Nephron (organoid): ENCODE measurements at regions not wholly inside any gene's neighbourhood (a gene's known extent, or its start where the extent isn't known, plus 50 kb on each side); places are given as distances from the start of the nearest gene placed in this dataset.

Experiments used
- H3K27ac Mint-ChIP-seq, 3 experiments: 2 replicates each; pipeline ENCODE4 v1.8.0; 2020; ENCODE audit warnings: mixed read lengths in 3 of 3, mild to moderate bottlenecking in 2 of 3, moderate library complexity in 1 of 3
- H3K27me3 Mint-ChIP-seq: 2 replicates; pipeline ENCODE4 v1.8.0; 2021; ENCODE audit warnings: low read depth, mild to moderate bottlenecking, moderate library complexity, mixed read lengths
- H3K36me3 Mint-ChIP-seq: 2 replicates; pipeline ENCODE4 v1.8.0; 2020; ENCODE audit warnings: low read depth, mixed read lengths
- H3K4me1 Mint-ChIP-seq: 2 replicates; pipeline ENCODE4 v1.8.0; 2020; ENCODE audit warnings: mixed read lengths
- H3K4me3 Mint-ChIP-seq, 3 experiments: 2 replicates each; pipeline ENCODE4 v1.8.0; 2020; ENCODE audit warnings: mild to moderate bottlenecking in 3 of 3, mixed read lengths in 3 of 3, moderate library complexity in 2 of 3
- H3K9me3 Mint-ChIP-seq: 2 replicates; pipeline ENCODE4 v1.8.0; 2020; ENCODE audit warnings: mixed read lengths
- TF ChIP-seq, protein P1 (sequence below), 3 experiments: fragments of 200-600 bp; sonication (generic); IDR thresholded peaks; one replicate each; pipeline ENCODE4 v1.5.0; 2021; ENCODE audit warnings: antibody characterized with exemption in 3 of 3; ENCODE audit not compliant: unreplicated experiment in 3 of 3

DNA sequence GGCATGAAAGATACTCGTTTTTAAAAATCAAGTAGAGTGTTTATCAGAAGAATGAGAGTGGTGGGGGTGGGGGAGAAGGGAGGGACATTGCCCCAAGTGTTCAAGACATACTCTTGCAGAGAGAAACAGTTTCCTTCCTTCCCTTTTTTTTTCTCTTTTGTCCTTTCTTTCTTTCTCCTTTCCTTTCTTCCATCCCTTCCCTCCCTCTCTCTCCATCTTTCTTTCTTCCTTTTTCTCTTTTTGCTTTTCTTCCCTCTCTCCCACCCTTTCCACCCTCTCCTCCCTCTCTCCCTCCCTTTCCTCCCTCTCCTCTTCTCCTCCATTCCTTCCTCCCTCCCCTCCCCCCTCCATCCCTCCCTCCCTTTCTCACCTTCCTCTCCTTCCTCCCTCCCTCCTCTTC lies 478.3 kb upstream of the EDIL3 start:
- H3K4me3 Mint-ChIP-seq: no peak overlapping the region
- no peaks in the 10 kb centered on the region for H3K9me3 Mint-ChIP-seq
- H3K36me3 Mint-ChIP-seq: no peaks in the 10 kb centered on the region
- H3K27me3 Mint-ChIP-seq: no peaks in the 10 kb centered on the region
- no peaks in the 10 kb centered on the region for H3K4me1 Mint-ChIP-seq
- TF ChIP-seq, protein P1, sequence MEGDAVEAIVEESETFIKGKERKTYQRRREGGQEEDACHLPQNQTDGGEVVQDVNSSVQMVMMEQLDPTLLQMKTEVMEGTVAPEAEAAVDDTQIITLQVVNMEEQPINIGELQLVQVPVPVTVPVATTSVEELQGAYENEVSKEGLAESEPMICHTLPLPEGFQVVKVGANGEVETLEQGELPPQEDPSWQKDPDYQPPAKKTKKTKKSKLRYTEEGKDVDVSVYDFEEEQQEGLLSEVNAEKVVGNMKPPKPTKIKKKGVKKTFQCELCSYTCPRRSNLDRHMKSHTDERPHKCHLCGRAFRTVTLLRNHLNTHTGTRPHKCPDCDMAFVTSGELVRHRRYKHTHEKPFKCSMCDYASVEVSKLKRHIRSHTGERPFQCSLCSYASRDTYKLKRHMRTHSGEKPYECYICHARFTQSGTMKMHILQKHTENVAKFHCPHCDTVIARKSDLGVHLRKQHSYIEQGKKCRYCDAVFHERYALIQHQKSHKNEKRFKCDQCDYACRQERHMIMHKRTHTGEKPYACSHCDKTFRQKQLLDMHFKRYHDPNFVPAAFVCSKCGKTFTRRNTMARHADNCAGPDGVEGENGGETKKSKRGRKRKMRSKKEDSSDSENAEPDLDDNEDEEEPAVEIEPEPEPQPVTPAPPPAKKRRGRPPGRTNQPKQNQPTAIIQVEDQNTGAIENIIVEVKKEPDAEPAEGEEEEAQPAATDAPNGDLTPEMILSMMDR (IDR thresholded peaks at IDR 0.05; ENCODE audit: unreplicated experiment in 3 of 3): no peak
- H3K27ac Mint-ChIP-seq: no peak overlapping the region

DNA sequence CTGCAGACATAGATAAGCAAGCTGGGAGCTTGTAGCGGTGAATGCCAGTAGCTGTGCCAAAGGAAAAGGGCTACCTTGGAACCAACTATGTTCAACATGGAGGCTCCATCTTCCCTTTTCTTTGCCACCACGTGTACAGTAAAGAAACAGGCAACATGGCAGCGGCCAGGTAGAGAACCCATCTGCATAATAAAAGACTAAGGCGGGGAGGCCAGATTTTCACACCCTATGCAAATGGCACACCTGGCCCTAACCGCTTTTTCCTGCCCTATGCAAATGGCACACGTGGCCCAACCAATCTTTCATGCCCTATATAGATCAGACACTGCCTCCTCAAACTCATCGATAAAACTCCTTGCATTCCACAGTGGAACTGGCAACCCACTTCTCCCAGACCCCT lies 477.5 kb upstream of the EDIL3 start:
- H3K9me3 Mint-ChIP-seq: peaks cover 3% of the 10 kb centered on the region

DNA sequence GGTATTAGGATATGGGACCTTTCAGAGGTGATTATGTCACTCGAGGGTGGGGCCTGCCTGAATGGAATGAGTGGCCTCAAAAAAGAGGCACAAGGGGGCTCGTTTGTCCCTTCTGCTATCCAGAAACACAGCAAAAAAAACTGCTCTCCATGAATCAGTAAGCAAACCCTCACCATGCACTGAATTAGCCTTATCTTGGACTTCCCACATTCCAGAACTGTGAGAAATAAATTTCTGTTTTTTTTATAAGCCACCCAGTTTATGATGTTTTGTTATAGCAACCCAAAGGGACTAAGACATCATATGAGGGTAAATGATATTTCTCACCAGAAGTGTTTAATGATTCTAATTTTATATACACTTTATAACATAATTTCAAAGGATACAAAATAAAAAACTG lies 476.6 kb upstream of the EDIL3 start:
- TF ChIP-seq, protein P1 (IDR thresholded peaks at IDR 0.05; ENCODE audit: unreplicated experiment in 3 of 3): no peak
- no peak overlapping the region for H3K27ac Mint-ChIP-seq
- H3K27me3 Mint-ChIP-seq: no peaks in the 10 kb centered on the region
- no peaks in the 10 kb centered on the region for H3K36me3 Mint-ChIP-seq
- H3K4me3 Mint-ChIP-seq: no peak overlapping the region
- no peaks in the 10 kb centered on the region for H3K4me1 Mint-ChIP-seq
- H3K9me3 Mint-ChIP-seq: peaks cover 9% of the 10 kb centered on the region

More for the DNA sequence above, 477.5 kb upstream of the EDIL3 start:
- Mint-ChIP-seq H3K4me1 (no peaks in the 10 kb centered on the region), H3K27ac (no peak overlapping the region), H3K27me3 (no peaks in the 10 kb centered on the region), H3K36me3 (no peaks in the 10 kb centered on the region), H3K4me3 (no peak overlapping the region)
- TF ChIP-seq, protein P1 (IDR thresholded peaks at IDR 0.05; ENCODE audit: unreplicated experiment in 3 of 3): no peak

DNA sequence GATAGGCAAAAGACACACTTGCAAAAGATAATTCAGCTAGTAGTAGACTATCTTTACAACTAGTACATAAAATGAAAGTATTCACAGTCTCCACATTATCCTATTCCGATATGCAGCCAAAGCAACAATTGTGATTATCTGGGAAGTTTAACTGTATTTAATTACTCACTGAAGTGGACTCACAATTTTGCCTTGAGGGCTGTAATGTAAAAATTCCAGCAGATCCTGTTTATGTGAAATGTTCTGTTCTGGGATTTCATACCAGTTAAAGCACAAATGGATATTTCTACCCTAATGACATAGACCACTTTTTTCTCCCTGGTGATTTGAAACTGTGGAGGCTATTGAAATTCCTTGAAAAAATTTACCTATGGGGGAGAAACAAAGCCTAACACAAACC lies 474.4 kb upstream of the EDIL3 start:
- no peak overlapping the region for H3K4me3 Mint-ChIP-seq
- no peak overlapping the region for H3K27ac Mint-ChIP-seq
- TF ChIP-seq, protein P1 (IDR thresholded peaks at IDR 0.05; ENCODE audit: unreplicated experiment in 3 of 3): no peak
- H3K36me3 Mint-ChIP-seq: no peaks in the 10 kb centered on the region
- H3K4me1 Mint-ChIP-seq: no peaks in the 10 kb centered on the region
- no peaks in the 10 kb centered on the region for H3K27me3 Mint-ChIP-seq
- H3K9me3 Mint-ChIP-seq: peaks cover 9% of the 10 kb centered on the region

DNA sequence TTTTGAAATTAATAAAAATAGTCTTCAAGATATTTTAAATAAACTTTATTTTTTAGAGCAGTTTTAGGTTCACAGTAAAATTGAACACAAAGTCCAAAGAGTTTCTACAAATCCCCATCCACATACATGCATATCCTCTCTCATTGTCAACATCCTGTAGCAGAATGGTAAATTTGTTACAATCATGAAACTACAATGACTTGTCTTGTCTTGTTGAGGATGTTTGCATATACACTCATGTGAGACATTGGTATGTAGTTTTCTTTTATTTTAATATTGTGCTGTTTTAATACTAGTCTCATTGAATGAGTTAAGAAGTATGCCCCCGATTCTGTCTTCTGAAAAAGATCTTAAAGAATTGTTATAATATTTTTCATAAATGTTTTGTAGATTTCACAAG lies 447.0 kb upstream of the EDIL3 start:
- no peaks in the 10 kb centered on the region for H3K27me3 Mint-ChIP-seq

DNA sequence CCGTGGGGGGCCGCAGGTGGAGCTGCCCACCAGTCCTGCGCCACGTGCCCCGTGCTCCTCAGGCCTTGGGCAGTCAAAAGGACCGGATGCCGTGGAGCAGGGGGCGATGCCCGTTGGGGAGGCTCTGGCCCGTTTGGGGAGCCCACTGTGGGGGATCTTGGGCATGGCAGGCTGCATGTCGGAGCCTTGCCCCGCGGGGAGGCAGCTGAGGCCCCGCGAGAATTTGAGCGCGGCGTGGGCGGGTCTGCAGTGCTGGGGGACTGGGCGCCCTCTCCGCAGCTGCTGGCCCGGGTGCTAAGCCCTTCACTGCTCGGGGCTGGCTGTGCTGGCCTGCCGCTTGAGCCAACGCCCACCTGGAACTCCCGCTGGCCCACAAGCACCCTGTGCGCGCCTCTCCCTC lies 445.6 kb upstream of the EDIL3 start:
- H3K27me3 Mint-ChIP-seq: no peaks in the 10 kb centered on the region
- TF ChIP-seq, protein P1 (IDR thresholded peaks at IDR 0.05; ENCODE audit: unreplicated experiment in 3 of 3): no peak
- no peaks in the 10 kb centered on the region for H3K4me1 Mint-ChIP-seq
- H3K9me3 Mint-ChIP-seq: peaks cover 5% of the 10 kb centered on the region
- H3K36me3 Mint-ChIP-seq: no peaks in the 10 kb centered on the region
- H3K27ac Mint-ChIP-seq: no peak overlapping the region
- H3K4me3 Mint-ChIP-seq: no peak overlapping the region

More for the DNA sequence above, 447.0 kb upstream of the EDIL3 start:
- Mint-ChIP-seq H3K4me1 (no peaks in the 10 kb centered on the region), H3K27ac (no peak overlapping the region), H3K36me3 (no peaks in the 10 kb centered on the region), H3K9me3 (peaks cover 5% of the 10 kb centered on the region), H3K4me3 (no peak overlapping the region)
- TF ChIP-seq, protein P1 (IDR thresholded peaks at IDR 0.05; ENCODE audit: unreplicated experiment in 3 of 3): no peak
